GM21447 (cell line): ENCODE measurements at regions not wholly inside any gene's neighbourhood (a gene's known extent, or its start where the extent isn't known, plus 50 kb on each side); places are given as distances from the start of the nearest gene placed in this dataset.

Source experiments
- ATAC-seq: cut with Tn5 transposase; IDR thresholded peaks from one replicate; pipeline ENCODE4 v1.9.1; 2021; ENCODE audit not compliant: unreplicated experiment

DNA sequence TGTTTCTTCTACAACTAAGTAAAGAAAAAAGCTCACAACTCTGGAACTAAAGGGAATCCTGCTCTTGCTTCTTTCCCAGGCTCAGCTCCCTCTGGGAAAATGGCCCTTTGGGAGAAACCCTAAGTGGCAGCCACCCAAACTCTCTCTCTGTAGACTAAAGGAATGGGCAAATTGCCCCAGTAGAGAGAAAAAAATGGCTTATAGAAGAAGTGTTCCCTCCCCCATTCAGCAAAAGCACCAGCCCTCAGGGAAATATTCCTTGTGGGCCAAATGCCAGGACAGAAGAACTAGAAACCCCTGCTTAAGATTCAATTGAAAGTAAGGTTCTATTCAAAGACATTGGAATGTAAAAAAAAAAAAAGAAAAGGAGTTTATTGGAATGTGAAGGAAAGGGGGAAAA, 603.7 kb upstream of the ALCAM start:
- no peak for ATAC-seq

DNA sequence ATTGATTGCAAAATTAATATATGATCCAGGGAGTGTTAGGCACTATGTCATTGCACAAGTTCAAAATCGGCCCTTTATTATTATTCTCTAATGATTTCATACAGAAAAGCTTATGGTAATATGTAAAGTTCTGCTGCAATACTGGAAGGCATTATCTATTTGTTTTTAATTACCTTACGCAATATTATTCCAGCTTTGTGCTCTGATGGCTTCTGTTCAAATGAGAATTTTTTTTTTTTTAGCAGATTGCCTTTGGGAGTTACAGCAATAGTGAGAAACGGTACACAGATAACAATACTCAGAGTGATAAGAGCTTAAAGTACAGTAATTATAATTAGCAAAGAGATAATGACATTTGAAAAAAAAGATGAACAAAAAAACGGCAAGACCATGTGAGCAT, 602.2 kb upstream of the ALCAM start:
- ATAC-seq: no peak

DNA sequence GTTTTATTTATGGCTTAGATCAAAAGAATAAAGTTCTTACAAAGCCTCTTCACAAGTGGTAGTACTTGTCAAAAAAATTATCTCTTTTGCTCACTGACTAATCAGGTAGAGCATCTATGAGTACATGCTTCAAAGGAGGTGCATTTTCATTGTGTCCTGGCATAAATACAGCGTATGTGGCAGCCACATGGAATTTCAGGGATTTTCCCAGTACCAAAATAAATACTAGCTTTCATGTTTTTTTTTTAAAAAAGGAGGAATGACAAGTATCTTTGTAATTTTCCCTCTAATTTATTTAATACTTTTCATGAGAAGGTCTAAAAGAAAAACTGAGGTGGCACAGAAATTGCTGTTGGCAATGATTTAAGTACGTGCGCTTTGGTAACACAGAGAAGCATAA, 597.8 kb upstream of the ALCAM start:
- no peak for ATAC-seq

DNA sequence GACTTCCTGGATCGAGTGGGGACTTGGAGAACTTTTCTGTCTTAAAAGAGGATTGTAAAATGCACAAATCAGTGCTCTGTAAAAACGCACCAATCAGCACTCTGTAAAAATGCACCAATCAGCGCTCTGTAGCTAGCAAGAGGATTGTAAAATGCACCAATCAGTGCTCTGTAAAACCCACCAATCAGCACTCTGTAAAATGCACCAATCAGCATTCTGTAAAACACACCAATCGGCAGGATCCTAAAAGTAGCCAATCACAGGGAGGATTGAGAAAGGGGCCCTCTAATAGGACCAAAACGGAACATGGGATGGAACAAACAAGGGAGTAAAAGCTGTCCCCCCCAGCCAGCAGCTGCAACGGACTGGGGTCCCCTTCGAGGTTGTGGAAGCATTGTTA, 587.4 kb upstream of the ALCAM start:
- no peak for ATAC-seq

GRCh38 chr3:104781112-104781511, 585.6 kb upstream of the ALCAM start:
- ATAC-seq: no peak

GRCh38 chr3:104785947-104786346, 580.8 kb upstream of the ALCAM start:
- ATAC-seq: no peak

- ATAC-seq: no peak
Observed at GRCh38 chr3:104787306-104787705, 579.4 kb upstream of the ALCAM start.

DNA sequence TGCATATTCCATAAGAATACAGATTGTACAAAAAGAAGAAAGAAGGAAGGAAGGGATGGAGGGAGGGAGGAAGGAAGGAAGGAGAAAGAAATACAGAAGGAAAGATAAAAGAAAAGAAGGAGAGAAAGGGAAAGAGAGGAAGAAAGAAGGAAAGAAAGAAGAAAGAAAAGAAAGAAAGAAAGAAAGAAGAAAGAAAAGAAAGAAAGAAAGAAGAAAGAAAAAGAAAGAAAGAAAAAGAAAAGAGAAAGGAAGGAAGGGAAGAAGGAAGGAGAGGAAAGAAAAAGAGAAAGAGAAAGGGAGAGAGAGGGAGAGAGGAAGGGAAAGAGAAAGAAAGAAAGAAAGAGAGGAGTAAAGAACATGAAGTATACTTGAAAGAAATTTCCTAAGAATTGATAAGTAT, 577.9 kb upstream of the ALCAM start:
- ATAC-seq: no peak

- no peak for ATAC-seq
Observed at GRCh38 chr3:104791331-104791730, 575.4 kb upstream of the ALCAM start.

GRCh38 chr3:104796556-104796955, 570.2 kb upstream of the ALCAM start:
- ATAC-seq: no peak

GRCh38 chr3:104805042-104805441, 561.7 kb upstream of the ALCAM start:
- no peak for ATAC-seq

DNA sequence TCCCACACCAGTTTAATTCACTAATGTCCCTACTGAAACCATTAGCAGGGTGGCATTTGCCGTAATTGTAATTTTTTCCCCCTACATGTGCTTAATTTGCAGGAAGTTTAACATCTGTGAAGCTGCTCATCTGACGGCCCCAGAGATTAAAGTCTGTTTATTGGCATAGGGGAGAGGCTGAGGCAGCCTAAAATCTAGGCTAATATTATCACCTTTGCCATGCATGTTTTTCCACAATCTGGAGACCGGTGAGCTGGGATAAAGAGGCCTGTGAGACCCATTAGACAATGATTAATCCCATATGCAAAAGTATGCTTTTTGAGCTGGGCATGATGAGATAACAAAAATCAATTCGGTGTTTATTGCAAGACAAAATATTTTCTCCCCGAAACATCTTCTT, 561.2 kb upstream of the ALCAM start:
- no peak for ATAC-seq

DNA sequence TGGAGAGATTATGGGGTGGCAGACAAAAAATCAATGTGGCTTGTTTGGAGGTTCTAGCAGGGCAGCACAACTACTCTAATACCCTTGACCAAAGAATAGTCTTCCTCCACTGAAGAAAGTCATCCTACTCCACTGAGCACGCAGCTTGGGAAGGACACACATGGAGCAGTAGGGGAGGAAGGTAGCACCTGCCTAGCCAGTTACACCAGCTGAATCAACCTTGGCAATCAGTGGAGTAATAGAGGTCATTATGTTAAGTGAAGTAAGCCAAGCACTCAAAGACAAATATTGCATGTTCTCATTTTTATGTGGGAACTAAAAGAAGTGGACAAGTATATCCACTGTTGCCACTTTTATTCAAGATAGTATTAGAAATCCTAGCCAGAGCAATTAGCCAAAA, 555.8 kb upstream of the ALCAM start:
- no peak for ATAC-seq

DNA sequence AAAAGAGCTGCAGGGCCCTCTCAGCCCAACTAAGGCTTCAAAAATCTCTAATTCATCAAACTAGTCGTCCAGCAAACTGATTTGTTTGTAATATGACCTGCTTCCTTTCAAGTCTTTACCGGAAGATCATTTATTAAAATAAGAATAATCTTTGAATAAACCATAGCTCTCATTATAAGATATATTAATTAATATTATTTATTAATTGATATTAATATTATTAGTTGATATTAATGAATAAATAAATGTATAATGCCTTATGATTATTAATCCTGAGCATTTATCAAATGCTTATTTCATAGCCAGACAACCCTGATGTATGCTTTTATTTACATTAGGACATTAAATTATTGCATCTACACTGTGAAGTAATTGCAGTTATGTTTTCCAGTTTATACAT, 550.7 kb upstream of the ALCAM start:
- ATAC-seq: no peak

GRCh38 chr3:104816716-104817115, 550.0 kb upstream of the ALCAM start:
- ATAC-seq: no peak

DNA sequence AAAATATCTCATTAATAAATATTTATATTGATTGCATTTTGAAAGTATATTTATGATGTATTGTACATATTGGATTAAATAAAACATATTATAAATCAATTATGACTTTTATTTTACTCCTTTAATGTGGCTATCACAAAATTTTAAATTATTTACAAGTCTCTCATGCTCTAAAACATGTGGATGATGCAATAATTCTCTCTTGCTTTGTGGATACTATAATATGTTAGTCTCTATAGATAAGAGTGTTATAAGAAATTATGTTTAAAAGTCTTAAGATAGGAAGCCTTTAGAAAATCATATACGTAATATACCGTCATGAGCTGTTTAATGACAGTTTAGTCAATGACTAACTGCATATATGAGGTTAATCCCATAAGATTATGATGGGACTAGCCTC, 547.4 kb upstream of the ALCAM start:
- ATAC-seq: no peak

- ATAC-seq: no peak
Observed at GRCh38 chr3:104820959-104821358, 545.8 kb upstream of the ALCAM start.

DNA sequence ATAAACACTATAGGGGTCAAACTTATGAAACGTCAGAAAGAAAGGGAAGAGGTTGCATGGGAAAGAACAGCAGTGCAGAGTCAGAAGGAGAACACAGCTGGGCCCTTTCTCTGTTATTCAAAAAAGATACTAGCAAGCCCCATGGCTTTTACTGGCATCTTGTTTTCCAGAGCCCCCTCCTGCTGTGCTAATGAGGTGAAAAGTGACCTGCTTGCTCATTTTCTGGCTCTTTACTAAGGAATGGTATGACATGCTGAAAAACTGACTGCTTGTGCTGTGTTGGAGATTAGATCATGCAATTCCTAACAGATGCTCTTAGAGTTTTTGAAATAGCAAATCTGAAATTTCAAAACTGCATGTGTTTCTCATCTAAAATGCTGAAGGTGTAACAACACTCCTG, 541.6 kb upstream of the ALCAM start:
- no peak for ATAC-seq

DNA sequence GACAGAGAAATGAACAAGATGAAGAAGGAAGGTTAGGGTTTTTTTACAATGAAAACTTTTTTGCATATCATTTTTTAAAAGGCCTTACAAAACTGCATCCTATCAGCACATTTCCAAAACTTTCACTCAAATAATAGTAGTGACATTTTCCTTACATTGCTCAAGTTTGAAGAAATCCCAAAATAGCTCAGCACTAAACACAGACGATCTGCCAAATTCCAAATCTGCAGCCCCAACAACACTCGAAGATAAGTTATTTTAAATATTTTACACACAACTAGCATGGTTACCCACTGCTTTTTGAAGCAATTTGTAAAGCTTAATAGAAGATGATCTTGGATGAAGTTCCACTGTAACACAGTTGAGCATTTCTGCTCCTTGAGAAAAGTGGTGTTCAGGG, 535.6 kb upstream of the ALCAM start:
- ATAC-seq: no peak

GRCh38 chr3:104832530-104832929, 534.2 kb upstream of the ALCAM start:
- no peak for ATAC-seq

- ATAC-seq: no peak
Observed at GRCh38 chr3:104835376-104835775, 531.3 kb upstream of the ALCAM start.

DNA sequence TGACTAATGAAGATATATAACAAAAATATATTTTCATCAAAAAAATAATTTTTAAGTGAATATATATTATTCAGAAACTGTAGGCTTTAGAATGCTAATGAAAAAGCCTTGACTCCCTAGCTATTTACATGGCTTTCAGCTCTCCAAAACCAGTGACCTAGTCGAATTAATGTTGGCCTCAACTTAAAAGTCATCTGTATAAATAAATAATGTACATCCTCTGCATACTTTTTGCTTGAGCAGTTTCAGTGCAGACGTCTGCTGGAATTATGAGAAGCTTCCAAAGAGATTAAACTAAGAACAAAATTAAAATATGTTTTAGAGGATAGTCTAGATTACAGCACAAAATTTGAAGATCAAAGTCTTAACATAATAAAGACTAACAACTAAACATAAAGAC, 520.4 kb upstream of the ALCAM start:
- ATAC-seq: no peak

- ATAC-seq: no peak
Observed at GRCh38 chr3:104849070-104849469, 517.6 kb upstream of the ALCAM start.

GRCh38 chr3:104854468-104854867, 512.2 kb upstream of the ALCAM start:
- ATAC-seq: no peak
